ENCODE measurements at regions not wholly inside any gene's neighbourhood (a gene's known extent, or its start where the extent isn't known, plus 50 kb on each side); places are given as distances from the start of the nearest gene placed in this dataset.

DNA sequence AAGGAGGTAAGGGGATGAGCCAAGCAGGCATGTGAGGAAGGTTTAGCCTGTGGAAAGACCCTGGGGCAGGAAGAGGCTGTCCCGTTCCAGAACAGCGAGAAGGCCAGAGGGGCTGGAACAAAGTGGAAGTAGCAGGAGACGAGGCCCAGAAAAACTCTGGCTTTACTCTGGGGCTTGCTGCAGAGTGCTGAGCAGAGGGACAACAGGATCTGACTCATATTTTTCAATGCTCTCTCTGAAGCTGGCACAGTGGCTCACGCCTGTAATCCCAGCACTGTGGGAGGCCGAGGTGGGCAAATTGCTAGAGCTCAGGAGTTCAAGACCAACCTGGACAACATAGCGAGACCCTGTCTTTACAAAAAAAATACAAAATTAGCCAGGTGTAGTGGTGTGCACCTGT, 52.4 kb upstream of the PAX7 start:
- TF ChIP-seq, protein P1, sequence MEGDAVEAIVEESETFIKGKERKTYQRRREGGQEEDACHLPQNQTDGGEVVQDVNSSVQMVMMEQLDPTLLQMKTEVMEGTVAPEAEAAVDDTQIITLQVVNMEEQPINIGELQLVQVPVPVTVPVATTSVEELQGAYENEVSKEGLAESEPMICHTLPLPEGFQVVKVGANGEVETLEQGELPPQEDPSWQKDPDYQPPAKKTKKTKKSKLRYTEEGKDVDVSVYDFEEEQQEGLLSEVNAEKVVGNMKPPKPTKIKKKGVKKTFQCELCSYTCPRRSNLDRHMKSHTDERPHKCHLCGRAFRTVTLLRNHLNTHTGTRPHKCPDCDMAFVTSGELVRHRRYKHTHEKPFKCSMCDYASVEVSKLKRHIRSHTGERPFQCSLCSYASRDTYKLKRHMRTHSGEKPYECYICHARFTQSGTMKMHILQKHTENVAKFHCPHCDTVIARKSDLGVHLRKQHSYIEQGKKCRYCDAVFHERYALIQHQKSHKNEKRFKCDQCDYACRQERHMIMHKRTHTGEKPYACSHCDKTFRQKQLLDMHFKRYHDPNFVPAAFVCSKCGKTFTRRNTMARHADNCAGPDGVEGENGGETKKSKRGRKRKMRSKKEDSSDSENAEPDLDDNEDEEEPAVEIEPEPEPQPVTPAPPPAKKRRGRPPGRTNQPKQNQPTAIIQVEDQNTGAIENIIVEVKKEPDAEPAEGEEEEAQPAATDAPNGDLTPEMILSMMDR (IDR thresholded peaks at IDR 0.05), result no peak
- TF ChIP-seq POLR2A (IDR thresholded peaks at IDR 0.05), result no peak

Data from heart left ventricle (tissue), 13 donors.